ENCODE measurements at regions not wholly inside any gene's neighbourhood (a gene's known extent, or its start where the extent isn't known, plus 50 kb on each side); places are given as distances from the start of the nearest gene placed in this dataset.

DNA sequence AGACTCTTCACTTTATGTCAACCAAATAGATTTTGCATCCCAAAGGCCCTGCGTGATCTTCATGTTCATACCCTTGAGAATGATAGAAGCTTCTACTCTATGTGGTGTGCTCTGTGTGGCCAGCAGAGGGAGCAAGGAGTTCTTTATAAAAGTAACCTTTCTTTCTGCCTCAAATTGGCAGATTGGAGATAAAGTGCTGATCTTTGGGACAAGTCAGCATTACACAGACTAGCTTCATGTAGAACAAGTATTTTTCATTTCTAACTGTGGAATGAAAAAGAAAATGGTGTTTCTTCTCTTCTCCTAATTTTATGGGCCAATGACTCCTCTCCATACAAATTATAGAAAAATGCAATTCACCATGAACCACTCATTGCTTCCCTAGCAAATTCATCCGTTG, 1214.1 kb downstream of the SORCS1 start:
- TF ChIP-seq, protein P1, sequence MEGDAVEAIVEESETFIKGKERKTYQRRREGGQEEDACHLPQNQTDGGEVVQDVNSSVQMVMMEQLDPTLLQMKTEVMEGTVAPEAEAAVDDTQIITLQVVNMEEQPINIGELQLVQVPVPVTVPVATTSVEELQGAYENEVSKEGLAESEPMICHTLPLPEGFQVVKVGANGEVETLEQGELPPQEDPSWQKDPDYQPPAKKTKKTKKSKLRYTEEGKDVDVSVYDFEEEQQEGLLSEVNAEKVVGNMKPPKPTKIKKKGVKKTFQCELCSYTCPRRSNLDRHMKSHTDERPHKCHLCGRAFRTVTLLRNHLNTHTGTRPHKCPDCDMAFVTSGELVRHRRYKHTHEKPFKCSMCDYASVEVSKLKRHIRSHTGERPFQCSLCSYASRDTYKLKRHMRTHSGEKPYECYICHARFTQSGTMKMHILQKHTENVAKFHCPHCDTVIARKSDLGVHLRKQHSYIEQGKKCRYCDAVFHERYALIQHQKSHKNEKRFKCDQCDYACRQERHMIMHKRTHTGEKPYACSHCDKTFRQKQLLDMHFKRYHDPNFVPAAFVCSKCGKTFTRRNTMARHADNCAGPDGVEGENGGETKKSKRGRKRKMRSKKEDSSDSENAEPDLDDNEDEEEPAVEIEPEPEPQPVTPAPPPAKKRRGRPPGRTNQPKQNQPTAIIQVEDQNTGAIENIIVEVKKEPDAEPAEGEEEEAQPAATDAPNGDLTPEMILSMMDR (IDR thresholded peaks at IDR 0.05 in 8 of 11, conservative IDR thresholded peaks at IDR 0.05 in 3 of 11): peak in 8 of 11 experiments; percentile 33 to 68 (median 60)
- no peak for TF ChIP-seq POLR2A (IDR thresholded peaks at IDR 0.05)
- TF ChIP-seq POLR2AphosphoS5 (IDR thresholded peaks at IDR 0.05): no peak

Data from spleen (tissue), 7 donors.